ENCODE measurements at regions not wholly inside any gene's neighbourhood (a gene's known extent, or its start where the extent isn't known, plus 50 kb on each side); places are given as distances from the start of the nearest gene placed in this dataset.
"Not testable (repeated sequence)": the region's sequence is repeated elsewhere in the genome, so short reads cannot be mapped to it uniquely, and the experiment has no call there.

- TF ChIP-seq GLI2 (tag by site-specific recombination; IDR thresholded peaks at IDR 0.05; ENCODE audit: borderline replicate concordance, low read depth) (no peak), ZNF324 (tag by site-specific recombination; IDR thresholded peaks at IDR 0.05) (no peak), KLF17 (tag by site-specific recombination; IDR thresholded peaks at IDR 0.05) (no peak), PRDM1 (tag by site-specific recombination; IDR thresholded peaks at IDR 0.05) (no peak), ZBTB17 (tag by site-specific recombination; IDR thresholded peaks at IDR 0.05) (no peak), SP7 (tag by site-specific recombination; IDR thresholded peaks at IDR 0.05) (no peak), ZBTB7A (tag by site-specific recombination; IDR thresholded peaks at IDR 0.05; ENCODE audit: low read depth) (no peak), ZNF221 (tag by site-specific recombination; IDR thresholded peaks at IDR 0.05; ENCODE audit: borderline replicate concordance) (no peak), ZNF837 (tag by site-specific recombination; IDR thresholded peaks at IDR 0.05) (no peak), PBX3 (CRISPR knock-in tag; IDR thresholded peaks at IDR 0.05) (no peak), ZNF335 (tag by site-specific recombination; conservative IDR thresholded peaks at IDR 0.05) (no peak), ZNF416 (tag by site-specific recombination; IDR thresholded peaks at IDR 0.05) (no peak), ZBTB20 (tag by site-specific recombination; IDR thresholded peaks at IDR 0.05) (no peak), REST (tag by site-specific recombination; IDR thresholded peaks at IDR 0.05) (no peak), ZNF175 (tag by site-specific recombination; IDR thresholded peaks at IDR 0.05) (no peak), MZF1 (tag by site-specific recombination; IDR thresholded peaks at IDR 0.05; ENCODE audit: borderline replicate concordance) (no peak), ZNF548 (tag by site-specific recombination; IDR thresholded peaks at IDR 0.05) (no peak), ZNF48 (tag by site-specific recombination; IDR thresholded peaks at IDR 0.05) (no peak), ZNF530 (tag by site-specific recombination; IDR thresholded peaks at IDR 0.05; ENCODE audit: low read depth) (no peak)
- H3K36me3 ChIP-seq (ENCODE audit: control insufficient read depth in 2 of 2, insufficient read depth in 1 of 2, low read length in 2 of 2), result no peaks in the 10 kb centered on the region
- CTCF ChIA-PET, result interaction anchor here (3.1 kb wide), 1 partner anchor 148 kb away, joined by 17 read pairs; no protein-coding TSS in a partner anchor
- POLR2A ChIA-PET, result no interaction called here
- no peaks in the 10 kb centered on the region for H3K9me3 ChIP-seq (ENCODE audit: control insufficient read depth, insufficient read depth, low read depth, low read length)
- H3K4me1 ChIP-seq (ENCODE audit: control insufficient read depth, insufficient read depth, low read length), result no peaks in the 10 kb centered on the region
- no peak overlapping the region for H3K27ac ChIP-seq (ENCODE audit: extremely low read depth, low read depth, low read length)
- H3K4me3 ChIP-seq (ENCODE audit: low read depth, low read length), result no peak overlapping the region
Observed at GRCh38 chr11:90286640-90287039, 63.8 kb upstream of the CHORDC1 start.

GRCh38 chr11:90284171-90284570 lies 61.3 kb upstream of the CHORDC1 start:
- Histone ChIP-seq H3K36me3 (ENCODE audit: control insufficient read depth in 2 of 2, insufficient read depth in 1 of 2, low read length in 2 of 2) (no peaks in the 10 kb centered on the region), H3K4me1 (ENCODE audit: control insufficient read depth, insufficient read depth, low read length) (no peaks in the 10 kb centered on the region), H3K9me3 (ENCODE audit: control insufficient read depth, insufficient read depth, low read depth, low read length) (no peaks in the 10 kb centered on the region), H3K27ac (ENCODE audit: extremely low read depth, low read depth, low read length) (no peak overlapping the region), H3K4me3 (ENCODE audit: low read depth, low read length) (no peak overlapping the region)
- ChIA-PET POLR2A (no interaction called here), CTCF (interaction anchor here (0.8 kb wide), 2 partner anchors 10 to 1504 kb away, joined by 3 read pairs; no protein-coding TSS in a partner anchor)
- no peak for TF ChIP-seq ZNF24 (tag by site-specific recombination; IDR thresholded peaks at IDR 0.05)

GRCh38 chr11:90282551-90283071 lies 59.8 kb upstream of the CHORDC1 start:
- H3K36me3 ChIP-seq (ENCODE audit: control insufficient read depth in 2 of 2, insufficient read depth in 1 of 2, low read length in 2 of 2); H3K4me3 ChIP-seq (ENCODE audit: low read depth, low read length); H3K4me1 ChIP-seq (ENCODE audit: control insufficient read depth, insufficient read depth, low read length); H3K27ac ChIP-seq (ENCODE audit: extremely low read depth, low read depth, low read length); H3K9me3 ChIP-seq (ENCODE audit: control insufficient read depth, insufficient read depth, low read depth, low read length); CTCF ChIA-PET; POLR2A ChIA-PET: not testable (repeated sequence)
